B cell (primary cell): ENCODE measurements at regions not wholly inside any gene's neighbourhood (a gene's known extent, or its start where the extent isn't known, plus 50 kb on each side); places are given as distances from the start of the nearest gene placed in this dataset.

Source experiments
- ATAC-seq: fragments of 200-7000 bp; cut with Tn5 transposase; one replicate; pipeline ENCODE4 v1.10.0; 2021; ENCODE audit warnings: low read depth, mild to moderate bottlenecking, moderate number of reproducible peaks, moderate library complexity
- CTCF ChIA-PET: fragments of 350-600 bp; sonication (Branson Sonifier 250); formaldehyde crosslinking; loops from one replicate; lab custom pipeline; 2021; ENCODE audit warnings: antibody characterized with exemption, inconsistent platforms; lab: Charles Lee
- POLR2A ChIA-PET: fragments of 350-600 bp; sonication (Branson Sonifier 250); formaldehyde crosslinking; loops from one replicate; lab custom pipeline; 2021; ENCODE audit warnings: antibody characterized with exemption; lab: Charles Lee
- DNase-seq: peaks from one replicate; pipeline ENCODE4 v3.0.0; 2013
- H2AFZ ChIP-seq: 2 replicates; pipeline ENCODE4 v1.6.1; 2012; ENCODE audit warnings: mild to moderate bottlenecking, low read depth, low read length; ENCODE audit not compliant: insufficient read depth, poor library complexity, severe bottlenecking
- H3K27ac ChIP-seq, 2 donors: 1 replicate in 1 of 2; 2 replicates in 1 of 2; pipeline ENCODE4 v1.5.1; 2012 to 2013; ENCODE audit warnings: low read length in 2 of 2, mild to moderate bottlenecking in 2 of 2, moderate library complexity in 1 of 2
- H3K27me3 ChIP-seq, 4 experiments: fragments of 200-600 bp in 1 of 4; sonication (generic) in 1 of 4; replicated peaks in 1 of 4; 1 replicate in 2 of 4; 2 replicates in 2 of 4; pipeline versions ENCODE4 v1.6.1 to v1.7.0; 2013 to 2016; ENCODE audit warnings: low read length in 3 of 4, mild to moderate bottlenecking in 2 of 4, mixed read lengths in 1 of 4, moderate library complexity in 1 of 4; ENCODE audit not compliant: insufficient read depth in 4 of 4, control insufficient read depth in 3 of 4; ENCODE audit errors: control extremely low read depth in 1 of 4
- H3K36me3 ChIP-seq, 2 experiments: replicated peaks in 1 of 2; 1 replicate in 1 of 2; 2 replicates in 1 of 2; pipeline versions ENCODE4 v1.6.1 to v1.7.1; 2013; ENCODE audit warnings: low read length in 1 of 2; ENCODE audit not compliant: insufficient read depth in 2 of 2, control insufficient read depth in 1 of 2; ENCODE audit errors: control extremely low read depth in 1 of 2, extremely low read depth in 1 of 2
- H3K4me1 ChIP-seq, 2 donors: fragments of 200-600 bp in 1 of 2; sonication (generic) in 1 of 2; 1 replicate in 1 of 2; 2 replicates in 1 of 2; pipeline versions ENCODE4 v1.5.1 to v1.6.1; 2013 to 2017; ENCODE audit warnings: low read length in 2 of 2; ENCODE audit not compliant: control insufficient read depth in 2 of 2, insufficient read depth in 2 of 2
- H3K4me2 ChIP-seq: replicated peaks from 2 replicates; pipeline ENCODE3; 2012; ENCODE audit warnings: mild to moderate bottlenecking, low read depth, low read length; ENCODE audit not compliant: poor library complexity, severe bottlenecking
- H3K4me3 ChIP-seq, 5 experiments: fragments of 200-600 bp in 1 of 5; sonication (generic) in 1 of 5; 1 replicate in 3 of 5; 2 replicates in 2 of 5; pipeline versions ENCODE4 v1.5.1 to v1.7.0; 2011 to 2016; ENCODE audit warnings: low read length in 4 of 5, mild to moderate bottlenecking in 4 of 5, low read depth in 2 of 5, control low read depth in 1 of 5, moderate library complexity in 1 of 5; ENCODE audit not compliant: insufficient read depth in 1 of 5; ENCODE audit errors: control extremely low read depth in 1 of 5, extremely low read depth in 1 of 5
- H3K79me2 ChIP-seq: fragments of 200-600 bp; sonication (generic); one replicate; pipeline ENCODE4 v1.6.0; 2016; ENCODE audit warnings: low read length; ENCODE audit not compliant: control insufficient read depth, insufficient read depth
- H3K9ac ChIP-seq: fragments of 200-600 bp; sonication (generic); 2 replicates; pipeline ENCODE4 v1.6.1; 2017; ENCODE audit warnings: mild to moderate bottlenecking, low read length, moderate library complexity
- H3K9me3 ChIP-seq, 3 donors: one replicate each; pipeline versions ENCODE4 v1.6.1 to v1.7.1; 2013; ENCODE audit warnings: low read length in 2 of 3; ENCODE audit not compliant: control insufficient read depth in 2 of 3, insufficient read depth in 1 of 3; ENCODE audit errors: control extremely low read depth in 1 of 3
- H4K20me1 ChIP-seq: 2 replicates; pipeline ENCODE4 v1.6.0; 2012; ENCODE audit warnings: mild to moderate bottlenecking, low read length; ENCODE audit not compliant: insufficient read depth, control insufficient read depth, poor library complexity, severe bottlenecking
- H3K27ac Mint-ChIP-seq: one replicate; pipeline ENCODE4 v1.8.0; 2021; ENCODE audit warnings: mixed read lengths
- H3K27me3 Mint-ChIP-seq: one replicate; pipeline ENCODE4 v1.8.0; 2021; ENCODE audit warnings: mixed read lengths
- H3K4me1 Mint-ChIP-seq: one replicate; pipeline ENCODE4 v1.8.0; 2021; ENCODE audit warnings: mixed read lengths
- H3K4me3 Mint-ChIP-seq: one replicate; pipeline ENCODE4 v1.8.0; 2021; ENCODE audit warnings: mixed read lengths
- H3K9me3 Mint-ChIP-seq: one replicate; pipeline ENCODE4 v1.8.0; 2022; ENCODE audit warnings: mixed read lengths; ENCODE audit not compliant: insufficient read depth
- EZH2 ChIP-seq: IDR thresholded peaks from 2 replicates; pipeline ENCODE4 v1.6.1; 2012; ENCODE audit warnings: borderline replicate concordance, low read depth, mild to moderate bottlenecking, moderate library complexity, low read length; ENCODE audit not compliant: insufficient read depth, poor library complexity, severe bottlenecking
- WGBS: methylation state at CpG from one replicate; pipeline ENCODE4 v1.1.5; 2013; ENCODE audit warnings: missing lambda C conversion rate; ENCODE audit not compliant: insufficient coverage; 5-methylcytosine and 5-hydroxymethylcytosine counted together
- intact Hi-C: fragments of 100-400 bp; cut with micrococcal nuclease; formaldehyde crosslinking; loops from one replicate; pipeline ENCODE4 v1.10.0; 2022
- TF ChIP-seq, protein P1 (sequence below): fragments of 200-600 bp; IDR thresholded peaks from one replicate; pipeline ENCODE4 v1.8.0; 2022; ENCODE audit warnings: antibody characterized with exemption, mild to moderate bottlenecking

GRCh38 chr13:103350147-103350546 lies 283.9 kb upstream of the SLC10A2 start:
- TF ChIP-seq EZH2: no peak
- TF ChIP-seq, protein P1, sequence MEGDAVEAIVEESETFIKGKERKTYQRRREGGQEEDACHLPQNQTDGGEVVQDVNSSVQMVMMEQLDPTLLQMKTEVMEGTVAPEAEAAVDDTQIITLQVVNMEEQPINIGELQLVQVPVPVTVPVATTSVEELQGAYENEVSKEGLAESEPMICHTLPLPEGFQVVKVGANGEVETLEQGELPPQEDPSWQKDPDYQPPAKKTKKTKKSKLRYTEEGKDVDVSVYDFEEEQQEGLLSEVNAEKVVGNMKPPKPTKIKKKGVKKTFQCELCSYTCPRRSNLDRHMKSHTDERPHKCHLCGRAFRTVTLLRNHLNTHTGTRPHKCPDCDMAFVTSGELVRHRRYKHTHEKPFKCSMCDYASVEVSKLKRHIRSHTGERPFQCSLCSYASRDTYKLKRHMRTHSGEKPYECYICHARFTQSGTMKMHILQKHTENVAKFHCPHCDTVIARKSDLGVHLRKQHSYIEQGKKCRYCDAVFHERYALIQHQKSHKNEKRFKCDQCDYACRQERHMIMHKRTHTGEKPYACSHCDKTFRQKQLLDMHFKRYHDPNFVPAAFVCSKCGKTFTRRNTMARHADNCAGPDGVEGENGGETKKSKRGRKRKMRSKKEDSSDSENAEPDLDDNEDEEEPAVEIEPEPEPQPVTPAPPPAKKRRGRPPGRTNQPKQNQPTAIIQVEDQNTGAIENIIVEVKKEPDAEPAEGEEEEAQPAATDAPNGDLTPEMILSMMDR: no peak
- H3K27ac Mint-ChIP-seq: no peak overlapping the region
- Histone ChIP-seq H3K79me2 (no peaks in the 10 kb centered on the region), H3K27ac (no peak overlapping the region), H3K4me3 (no peak overlapping the region), H3K36me3 (no peaks in the 10 kb centered on the region), H2AFZ (no peak overlapping the region), H4K20me1 (no peaks in the 10 kb centered on the region), H3K9ac (no peak overlapping the region), H3K4me1 (no peaks in the 10 kb centered on the region), H3K27me3 (no peaks in the 10 kb centered on the region), H3K4me2 (no peak overlapping the region), H3K9me3 (peaks cover 0 to 8% (median 0%) of the 10 kb centered on the region in 3 donors)
- WGBS: no CpG with 5 or more reads among the region's 1 CpG
- no peaks in the 10 kb centered on the region for H3K4me1 Mint-ChIP-seq
- DNase-seq (no peak), ATAC-seq (no peak)
- CTCF ChIA-PET: no interaction called here
- no peaks in the 10 kb centered on the region for H3K9me3 Mint-ChIP-seq
- H3K4me3 Mint-ChIP-seq: no peak overlapping the region
- POLR2A ChIA-PET: no interaction called here
- H3K27me3 Mint-ChIP-seq: no peaks in the 10 kb centered on the region
- intact Hi-C loops: no loop called here

DNA sequence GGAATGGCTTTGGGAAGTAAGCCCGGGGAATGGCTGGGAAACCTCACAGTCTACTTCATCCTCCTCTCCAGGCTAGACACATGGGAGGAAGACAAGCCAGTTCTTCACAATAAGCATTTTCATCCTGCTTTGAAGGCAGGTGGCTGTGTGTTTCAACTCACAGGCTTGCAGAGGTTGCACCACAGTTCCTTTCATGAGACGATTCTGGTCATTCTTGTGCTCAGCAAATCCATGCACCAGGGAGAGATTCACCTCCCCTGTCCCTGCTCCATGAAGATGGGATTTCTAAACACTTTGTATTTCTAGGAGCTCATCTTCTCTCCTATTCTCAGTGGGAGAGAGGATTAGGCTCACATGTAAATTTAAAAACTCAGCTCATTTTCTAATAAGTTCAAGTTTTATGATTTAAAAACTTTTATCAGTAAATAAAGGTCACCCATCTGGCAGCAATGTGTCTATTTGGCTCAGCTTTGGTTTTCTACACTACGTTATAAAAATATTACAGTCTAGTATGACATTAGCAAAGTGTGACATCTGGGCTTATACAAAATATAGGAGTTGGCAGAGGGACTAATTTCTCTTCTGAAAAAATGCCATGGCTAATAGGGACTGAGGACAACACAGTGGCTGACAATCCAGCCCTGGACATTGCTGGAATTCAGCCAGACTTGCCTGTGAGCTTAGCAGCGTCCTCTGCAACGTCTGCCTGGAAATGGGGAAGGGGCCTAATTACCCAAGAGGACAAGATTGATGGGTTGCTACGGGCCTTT lies 283.2 kb upstream of the SLC10A2 start:
- WGBS: 38% methylated on average over 4 of the region's 6 CpGs

More for the DNA sequence above, 283.2 kb upstream of the SLC10A2 start:
- Histone ChIP-seq H3K4me1 (no peaks in the 10 kb centered on the region), H3K4me2 (no peak overlapping the region), H3K9ac (no peak overlapping the region), H3K9me3 (peaks cover 0 to 10% (median 7%) of the 10 kb centered on the region in 3 donors), H3K36me3 (no peaks in the 10 kb centered on the region), H2AFZ (no peak overlapping the region), H3K4me3 (no peak overlapping the region), H3K27me3 (no peaks in the 10 kb centered on the region), H4K20me1 (no peaks in the 10 kb centered on the region), H3K79me2 (no peaks in the 10 kb centered on the region), H3K27ac (no peak overlapping the region)
- no peaks in the 10 kb centered on the region for H3K27me3 Mint-ChIP-seq
- H3K4me1 Mint-ChIP-seq: no peaks in the 10 kb centered on the region
- TF ChIP-seq, protein P1: no peak
- no peak for TF ChIP-seq EZH2
- intact Hi-C loops: no loop called here
- no peak overlapping the region for H3K4me3 Mint-ChIP-seq
- CTCF ChIA-PET: no interaction called here
- DNase-seq (no peak), ATAC-seq (no peak)
- POLR2A ChIA-PET: no interaction called here
- H3K27ac Mint-ChIP-seq: no peak overlapping the region
- peaks cover 2% of the 10 kb centered on the region for H3K9me3 Mint-ChIP-seq
